NCI-H128 (cell line): ENCODE measurements at regions not wholly inside any gene's neighbourhood (a gene's known extent, or its start where the extent isn't known, plus 50 kb on each side); places are given as distances from the start of the nearest gene placed in this dataset.
"Not testable (repeated sequence)": the region's sequence is repeated elsewhere in the genome, so short reads cannot be mapped to it uniquely, and the experiment has no call there.

ENCODE experiments used
- DNase-seq: peaks from one replicate; lab custom pipeline; 2025; ENCODE audit not compliant: unreplicated experiment; lab: John Stamatoyannopoulos, UW

GRCh38 chr6:27854421-27854820 is 57.8 kb downstream of the OR2B2 start:
- no peak for DNase-seq

DNA sequence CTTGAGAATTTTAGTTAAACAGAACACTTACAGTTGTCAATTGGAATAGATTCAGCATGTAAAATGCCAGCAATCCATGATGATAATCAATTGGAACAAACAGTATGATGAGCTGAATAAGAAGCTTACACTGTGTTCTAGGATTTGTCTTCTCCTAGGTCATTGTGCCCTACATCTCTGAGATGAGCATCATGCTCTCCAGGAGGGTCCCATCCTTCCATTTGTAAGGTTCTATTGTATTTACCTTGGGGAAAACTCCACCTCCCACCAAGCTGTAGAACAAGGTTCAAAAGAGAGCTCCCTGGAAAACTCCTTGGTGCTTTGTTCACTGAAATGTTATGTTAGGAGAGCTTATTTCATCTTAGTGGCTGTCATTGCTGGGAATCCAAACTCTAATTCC is 60.8 kb downstream of the OR2B2 start:
- DNase-seq: no peak

- DNase-seq: not testable (repeated sequence)
Observed at GRCh38 chr6:27849001-27849400, 63.2 kb downstream of the OR2B2 start.

DNA sequence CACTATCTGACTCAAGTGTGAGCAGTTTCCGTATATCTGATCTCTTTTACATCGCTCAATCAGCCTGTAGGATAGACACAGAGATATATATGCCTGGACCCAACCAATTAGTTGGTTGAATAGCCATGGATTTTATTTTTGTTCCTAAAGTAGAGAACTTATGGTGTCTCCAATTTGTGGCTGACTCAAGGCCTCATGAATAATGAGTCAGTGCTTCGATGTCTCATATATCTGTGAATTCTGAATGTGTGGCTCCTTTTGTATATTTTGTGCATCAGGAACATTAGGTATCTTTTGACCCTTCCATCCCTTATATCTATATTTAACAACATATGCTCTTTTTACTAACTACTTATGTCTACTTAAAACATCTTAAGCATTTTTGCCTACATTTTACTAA is 64.5 kb downstream of the OR2B2 start:
- no peak for DNase-seq

GRCh38 chr6:27840572-27840971 is 71.6 kb downstream of the OR2B2 start:
- DNase-seq: no peak

DNA sequence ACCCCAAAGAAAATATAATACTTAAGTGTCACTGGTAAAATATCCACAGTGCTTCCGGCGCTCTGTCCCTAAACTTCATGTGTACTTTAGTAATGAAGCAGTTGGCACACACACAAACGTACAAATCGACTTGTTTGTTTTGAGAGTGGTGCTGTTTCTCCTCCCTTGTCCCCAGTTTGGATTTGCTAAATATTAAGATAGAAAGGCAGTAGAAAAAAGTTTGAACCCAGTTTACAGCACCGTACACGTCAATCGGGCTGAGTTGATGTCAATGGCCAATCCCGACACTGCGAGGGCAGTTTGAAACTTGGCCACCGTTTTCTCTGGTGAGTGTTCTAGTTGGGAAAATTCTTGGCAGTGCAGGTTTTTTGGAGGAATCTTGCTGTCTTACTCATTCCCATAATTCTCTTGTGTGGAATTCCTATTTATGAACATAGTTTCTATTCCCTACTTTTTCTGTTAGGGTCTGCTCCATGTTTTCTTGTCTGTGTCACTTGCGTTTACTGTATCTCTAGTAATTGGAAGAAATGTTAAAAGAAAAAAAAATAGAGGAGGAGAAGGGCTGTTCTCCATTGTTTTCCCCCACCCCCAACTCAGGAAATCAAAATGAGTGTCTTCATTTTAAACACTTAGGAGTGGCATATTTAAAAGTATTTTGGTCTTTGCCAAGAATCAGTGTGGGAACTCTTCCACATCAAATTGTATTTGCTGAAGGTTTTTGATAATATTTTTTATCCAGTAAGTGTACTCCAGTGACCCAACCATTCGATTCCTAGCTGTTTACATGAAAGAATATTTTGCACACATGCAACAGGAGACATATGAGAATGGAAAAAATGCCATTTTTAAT is 72.3 kb downstream of the OR2B2 start:
- no peak for DNase-seq

GRCh38 chr6:27838945-27839625 is 73.1 kb downstream of the OR2B2 start:
- no peak for DNase-seq

- peak; percentile 96 for DNase-seq
Observed at GRCh38 chr6:27838058-27838944, 73.9 kb downstream of the OR2B2 start.

GRCh38 chr6:27837625-27838057 is 74.6 kb downstream of the OR2B2 start:
- no peak for DNase-seq

DNA sequence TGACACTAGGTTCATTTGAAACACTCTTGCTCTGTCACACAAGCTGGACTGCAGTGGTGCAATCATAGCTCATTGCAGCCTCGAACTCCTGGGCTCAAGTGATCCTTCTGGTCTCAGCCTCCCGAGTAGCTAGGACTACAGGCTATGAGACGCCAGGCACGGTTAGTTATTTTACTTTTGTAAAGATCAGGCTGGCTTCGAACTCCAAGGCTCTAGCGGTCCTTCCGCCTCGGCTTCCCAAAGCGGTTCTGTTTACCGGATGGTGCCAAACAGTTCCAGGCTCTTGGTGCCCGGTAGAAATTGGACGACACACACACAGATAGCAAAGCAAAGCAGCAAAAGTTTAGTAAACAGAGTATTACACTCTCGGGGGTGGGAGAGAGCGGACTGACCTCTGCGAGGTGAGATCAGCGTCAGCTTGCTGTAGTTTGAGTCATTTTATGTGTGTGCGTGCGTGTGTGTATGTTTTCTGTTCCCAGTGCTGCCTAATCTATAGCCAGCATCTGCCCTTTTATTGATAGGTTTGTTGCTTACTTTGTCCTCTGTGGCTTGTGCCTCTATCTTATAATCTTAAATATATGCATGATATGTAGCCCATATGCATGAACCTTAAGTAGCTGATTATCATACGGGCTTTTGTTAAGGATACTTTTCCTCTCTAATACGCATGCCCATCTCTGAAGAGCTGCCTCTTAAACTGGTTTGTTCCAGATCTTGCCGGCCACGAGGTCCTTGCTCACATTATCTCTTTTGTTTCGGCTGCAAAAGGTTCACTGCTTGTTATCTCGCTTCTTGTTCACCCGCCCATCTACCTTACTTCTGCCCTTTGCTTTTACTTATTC is 75.2 kb downstream of the OR2B2 start:
- peak; percentile 56 for DNase-seq

DNA sequence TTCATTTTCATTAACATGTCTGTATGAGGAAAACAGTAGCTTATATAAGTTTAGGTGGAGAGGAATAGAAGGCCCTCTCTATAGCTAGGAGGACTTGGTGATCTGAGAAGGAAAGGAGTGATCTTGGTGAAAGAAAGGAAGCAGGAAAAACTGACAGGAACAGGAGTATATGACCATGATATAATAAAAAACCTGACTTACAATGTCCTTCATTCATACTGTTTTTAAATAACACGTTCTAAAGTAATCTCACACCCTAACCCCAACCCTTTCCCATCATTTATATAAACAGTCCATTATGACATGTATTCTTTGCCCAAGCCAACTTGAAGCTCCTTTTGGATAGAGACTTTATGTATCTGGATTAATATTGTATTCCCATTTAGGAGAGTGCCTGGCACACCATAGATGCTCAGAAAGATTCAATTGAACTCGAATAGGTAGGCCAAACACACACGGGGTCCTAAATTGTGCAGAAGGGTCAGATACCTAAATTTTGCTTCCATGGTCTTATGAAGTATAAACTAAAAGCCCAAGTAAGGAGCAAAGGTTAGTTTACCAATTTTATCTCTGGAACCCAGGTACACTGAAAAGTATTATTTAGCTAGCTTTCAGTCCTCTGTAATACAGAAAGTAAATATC is 75.9 kb downstream of the OR2B2 start:
- no peak for DNase-seq

- no peak for DNase-seq
Observed at GRCh38 chr6:27834879-27835549, 77.2 kb downstream of the OR2B2 start.

GRCh38 chr6:27834384-27834783 is 77.8 kb downstream of the OR2B2 start:
- DNase-seq: no peak

DNA sequence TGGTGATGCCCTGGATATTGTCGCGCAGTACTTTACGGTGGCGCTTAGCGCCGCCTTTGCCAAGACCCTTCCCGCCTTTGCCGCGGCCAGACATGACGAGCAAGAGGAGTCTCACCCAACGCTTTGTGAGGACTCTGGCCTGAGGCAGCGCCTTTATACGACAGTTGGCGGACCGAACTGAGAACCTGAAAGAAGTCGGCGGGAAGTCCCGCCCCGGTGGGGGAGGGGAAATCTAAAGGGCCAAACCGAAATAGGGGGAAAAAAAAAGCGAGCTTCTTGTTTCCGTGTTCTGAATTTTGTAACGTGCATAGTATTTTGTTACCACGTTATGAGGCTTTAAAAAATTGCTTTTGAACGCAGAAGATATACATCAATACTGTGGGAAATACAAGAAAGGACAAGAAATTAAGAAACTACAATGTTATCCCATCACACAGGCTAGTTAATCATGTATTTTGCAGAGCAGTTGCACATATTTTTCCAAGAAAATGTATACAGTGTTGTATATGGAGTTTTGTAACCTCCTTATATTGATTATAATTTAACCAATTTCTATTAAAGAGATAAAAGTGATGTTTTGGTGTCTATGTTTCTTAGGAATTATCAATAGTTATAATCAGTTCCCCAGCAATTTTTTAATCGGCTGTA is 80.6 kb downstream of the OR2B2 start:
- DNase-seq: peak; percentile 51

DNA sequence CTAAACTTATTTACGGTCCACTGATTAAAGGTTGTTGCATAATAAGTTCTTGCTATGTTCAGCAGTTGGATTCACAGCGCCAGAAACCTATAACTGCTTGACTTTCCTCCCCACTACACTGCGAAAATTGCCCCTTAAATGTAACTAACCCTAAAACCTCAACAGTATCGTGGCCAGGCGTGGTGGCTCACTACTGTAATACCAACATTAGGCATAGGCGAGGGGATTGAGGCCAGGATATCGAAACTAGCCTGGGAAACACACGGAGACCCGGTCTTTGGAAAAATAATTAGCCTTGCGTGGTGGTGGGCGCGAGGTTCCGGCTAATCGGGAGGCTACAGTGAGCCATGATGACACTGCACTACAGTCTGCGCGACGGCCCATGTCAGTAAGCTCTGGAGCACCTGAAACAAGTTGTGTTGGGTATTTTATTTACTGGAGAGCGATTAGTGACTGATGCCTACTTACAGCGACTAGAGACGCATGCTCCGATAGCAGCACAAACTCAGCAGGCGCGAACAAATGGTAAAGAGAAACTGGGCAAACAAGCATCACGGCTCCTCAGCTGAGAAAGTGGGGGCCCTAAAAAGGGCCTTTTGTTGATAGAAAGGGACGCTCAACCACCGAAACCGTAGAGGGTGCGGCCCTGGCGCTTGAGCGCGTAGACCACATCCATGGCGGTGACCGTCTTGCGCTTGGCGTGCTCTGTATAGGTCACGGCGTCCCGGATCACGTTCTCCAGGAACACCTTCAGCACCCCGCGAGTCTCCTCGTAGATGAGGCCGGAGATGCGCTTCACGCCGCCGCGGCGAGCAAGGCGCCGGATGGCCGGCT is 81.4 kb downstream of the OR2B2 start:
- DNase-seq: not testable (repeated sequence)

- DNase-seq: no peak
Observed at GRCh38 chr6:27830212-27830599, 82.0 kb downstream of the OR2B2 start.

- no peak for DNase-seq
Observed at GRCh38 chr6:27829453-27830211, 82.6 kb downstream of the OR2B2 start.
